ENCODE measurements at regions not wholly inside any gene's neighbourhood (a gene's known extent, or its start where the extent isn't known, plus 50 kb on each side); places are given as distances from the start of the nearest gene placed in this dataset.

- ATAC-seq (ENCODE audit: insufficient read depth, low FRiP score) (no peak), DNase-seq (peak; percentile 14 to 27 (median 19))
- H3K9ac ChIP-seq (ENCODE audit: insufficient read depth in 1 of 2, low read length in 2 of 2), result no peak overlapping the region
- no peaks in the 10 kb centered on the region for H3K36me3 ChIP-seq (ENCODE audit: control insufficient read depth in 4 of 4, insufficient read depth in 4 of 4, low read length in 4 of 4)
- no peak for TF ChIP-seq CTCF (IDR thresholded peaks at IDR 0.05; ENCODE audit: control extremely low read depth, extremely low read depth)
- peaks cover 0 to 1% (median 0%) of the 10 kb centered on the region in 4 donors for H3K9me3 ChIP-seq (ENCODE audit: control insufficient read depth in 4 of 4, insufficient read depth in 3 of 4, low read length in 3 of 4)
- no peak overlapping the region for H3K27ac ChIP-seq (ENCODE audit: low read depth in 1 of 2, low read length in 1 of 2)
- H3K27me3 ChIP-seq (ENCODE audit: control insufficient read depth in 3 of 3, insufficient read depth in 3 of 3, low read length in 2 of 3), result no peaks in the 10 kb centered on the region
- no peak overlapping the region for H3K4me3 ChIP-seq
- 83 to 89% methylated on average over 4 of the region's 4 CpGs for WGBS, 2 donors
- H3K4me1 ChIP-seq (ENCODE audit: control insufficient read depth in 5 of 5, insufficient read depth in 5 of 5, low read length in 5 of 5), result no peaks in the 10 kb centered on the region
Measured at GRCh38 chr4:57607566-57608180, 497.5 kb upstream of the IGFBP7 start.

DNA sequence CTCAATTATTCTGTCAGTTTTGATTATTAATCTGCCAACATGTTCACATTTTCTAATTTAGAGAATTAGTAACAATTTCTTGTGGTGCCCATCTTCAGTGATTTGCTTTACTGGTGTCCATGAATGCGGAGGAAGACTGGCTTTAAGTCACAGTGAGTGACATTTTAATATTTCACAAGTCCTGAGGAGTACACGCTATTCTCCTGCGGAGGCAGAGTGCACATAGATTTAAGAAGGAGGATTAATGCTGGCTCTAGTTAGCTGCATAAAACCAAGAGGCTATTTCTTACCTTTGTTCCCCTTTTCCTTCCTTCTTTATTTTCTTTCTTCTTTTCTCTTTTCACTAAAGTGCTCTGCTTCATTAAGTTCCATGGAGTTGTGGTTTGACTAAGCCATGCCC, 495.2 kb upstream of the IGFBP7 start:
- TF ChIP-seq CTCF (IDR thresholded peaks at IDR 0.05; ENCODE audit: control extremely low read depth, extremely low read depth), result no peak

DNA sequence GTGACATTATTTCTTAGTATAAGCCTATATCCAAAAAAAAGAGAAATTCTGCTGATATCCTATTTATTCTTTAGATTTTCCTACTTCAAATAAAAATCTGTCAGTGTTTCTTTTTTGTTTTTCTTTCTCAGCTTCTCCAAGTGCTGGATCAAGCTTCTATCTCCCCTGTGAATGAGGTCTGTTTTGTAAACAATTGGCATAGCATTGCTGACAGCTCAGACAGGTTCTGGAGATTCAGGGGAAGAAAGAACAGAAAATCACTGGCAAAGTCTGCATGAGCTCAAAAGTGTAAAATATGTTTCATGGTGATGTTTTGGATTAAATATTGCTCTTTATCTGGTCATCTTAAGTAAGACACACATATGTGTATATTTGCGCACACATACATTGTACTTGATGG, 492.0 kb upstream of the IGFBP7 start:
- TF ChIP-seq CTCF (IDR thresholded peaks at IDR 0.05; ENCODE audit: control extremely low read depth, extremely low read depth), result no peak
- Histone ChIP-seq H3K27me3 (ENCODE audit: control insufficient read depth in 3 of 3, insufficient read depth in 3 of 3, low read length in 2 of 3) (no peaks in the 10 kb centered on the region), H3K4me3 (no peak overlapping the region), H3K9ac (ENCODE audit: insufficient read depth in 1 of 2, low read length in 2 of 2) (no peak overlapping the region), H3K4me1 (ENCODE audit: control insufficient read depth in 5 of 5, insufficient read depth in 5 of 5, low read length in 5 of 5) (no peaks in the 10 kb centered on the region), H3K27ac (ENCODE audit: low read depth in 1 of 2, low read length in 1 of 2) (no peak overlapping the region), H3K9me3 (ENCODE audit: control insufficient read depth in 4 of 4, insufficient read depth in 3 of 4, low read length in 3 of 4) (no peaks in the 10 kb centered on the region), H3K36me3 (ENCODE audit: control insufficient read depth in 4 of 4, insufficient read depth in 4 of 4, low read length in 4 of 4) (no peaks in the 10 kb centered on the region)
- no peak for ATAC-seq (ENCODE audit: insufficient read depth, low FRiP score)
- WGBS, 2 donors, result 96 to 100% methylated on average over 1 of the region's 1 CpG
- DNase-seq, result no peak

More for the DNA sequence above, 495.2 kb upstream of the IGFBP7 start:
- ATAC-seq (ENCODE audit: insufficient read depth, low FRiP score) (no peak), DNase-seq (no peak)
- no peak overlapping the region for H3K4me3 ChIP-seq
- H3K36me3 ChIP-seq (ENCODE audit: control insufficient read depth in 4 of 4, insufficient read depth in 4 of 4, low read length in 4 of 4), result no peaks in the 10 kb centered on the region
- no peak overlapping the region for H3K9ac ChIP-seq (ENCODE audit: insufficient read depth in 1 of 2, low read length in 2 of 2)
- H3K27me3 ChIP-seq (ENCODE audit: control insufficient read depth in 3 of 3, insufficient read depth in 3 of 3, low read length in 2 of 3), result no peaks in the 10 kb centered on the region
- H3K9me3 ChIP-seq (ENCODE audit: control insufficient read depth in 4 of 4, insufficient read depth in 3 of 4, low read length in 3 of 4), result peaks cover 0 to 1% (median 0%) of the 10 kb centered on the region in 4 donors
- WGBS, 2 donors, result 91 to 95% methylated on average over 3 of the region's 3 CpGs
- H3K4me1 ChIP-seq (ENCODE audit: control insufficient read depth in 5 of 5, insufficient read depth in 5 of 5, low read length in 5 of 5), result no peaks in the 10 kb centered on the region
- no peak overlapping the region for H3K27ac ChIP-seq (ENCODE audit: low read depth in 1 of 2, low read length in 1 of 2)

- Histone ChIP-seq H3K27ac (ENCODE audit: low read depth in 1 of 2, low read length in 1 of 2) (no peak overlapping the region), H3K4me3 (no peak overlapping the region), H3K27me3 (ENCODE audit: control insufficient read depth in 3 of 3, insufficient read depth in 3 of 3, low read length in 2 of 3) (no peaks in the 10 kb centered on the region), H3K36me3 (ENCODE audit: control insufficient read depth in 4 of 4, insufficient read depth in 4 of 4, low read length in 4 of 4) (no peaks in the 10 kb centered on the region), H3K9me3 (ENCODE audit: control insufficient read depth in 4 of 4, insufficient read depth in 3 of 4, low read length in 3 of 4) (no peaks in the 10 kb centered on the region), H3K4me1 (ENCODE audit: control insufficient read depth in 5 of 5, insufficient read depth in 5 of 5, low read length in 5 of 5) (no peaks in the 10 kb centered on the region), H3K9ac (ENCODE audit: insufficient read depth in 1 of 2, low read length in 2 of 2) (no peak overlapping the region)
- TF ChIP-seq CTCF (IDR thresholded peaks at IDR 0.05; ENCODE audit: control extremely low read depth, extremely low read depth), result no peak
- DNase-seq (no peak), ATAC-seq (ENCODE audit: insufficient read depth, low FRiP score) (no peak)
- 70 to 78% methylated on average over 4 of the region's 4 CpGs for WGBS, 2 donors
Measured at GRCh38 chr4:57591073-57591472, 480.9 kb upstream of the IGFBP7 start.
